ENCODE measurements at regions not wholly inside any gene's neighbourhood (a gene's known extent, or its start where the extent isn't known, plus 50 kb on each side); places are given as distances from the start of the nearest gene placed in this dataset.

- Histone ChIP-seq H3K36me3 (ENCODE audit: low read depth) (no peaks in the 10 kb centered on the region), H3K79me2 (ENCODE audit: low read depth) (no peaks in the 10 kb centered on the region), H3K4me3 (no peak overlapping the region), H2AFZ (no peak overlapping the region), H3K27ac (no peak overlapping the region), H3K27me3 (ENCODE audit: insufficient read depth, low read depth) (no peaks in the 10 kb centered on the region), H3K9me3 (ENCODE audit: insufficient read depth, low read depth) (no peaks in the 10 kb centered on the region), H4K20me1 (ENCODE audit: insufficient read depth) (no peaks in the 10 kb centered on the region), H3K4me2 (no peak overlapping the region), H3K9me2 (ENCODE audit: insufficient read depth) (no peaks in the 10 kb centered on the region), H3F3A (ENCODE audit: insufficient read depth, low read depth) (no peaks in the 10 kb centered on the region), H3K4me1 (replicated peaks; ENCODE audit: insufficient read depth) (no peaks in the 10 kb centered on the region)
- ChIA-PET CTCF (no interaction called here), POLR2A (ENCODE audit: unreplicated experiment) (interaction anchor here (0.6 kb wide), 1 partner anchor 118 kb away, joined by 3 read pairs; no protein-coding TSS in a partner anchor)
- DNase-seq = no peak
- BruUV-seq (replicated peaks) = no TSS peak
- intact Hi-C loops (cut with micrococcal nuclease; ENCODE audit: unreplicated experiment) = no loop called here
- no peak for TF ChIP-seq EZH2 (IDR thresholded peaks at IDR 0.05; ENCODE audit: low read depth)
- TF ChIP-seq CTCF (conservative IDR thresholded peaks at IDR 0.05) = no peak
These were observed 366.1 kb upstream of the CRIM1 start for GRCh38 chr2:35989503-35989902.

- no TSS peak for BruUV-seq (replicated peaks)
- no peak overlapping the region for H2AFZ ChIP-seq
- H3K9me3 ChIP-seq (ENCODE audit: insufficient read depth, low read depth) = no peaks in the 10 kb centered on the region
- DNase-seq = no peak
- H3K27ac ChIP-seq = no peak overlapping the region
- no peaks in the 10 kb centered on the region for H3K4me1 ChIP-seq (replicated peaks; ENCODE audit: insufficient read depth)
- no peak overlapping the region for H3K4me2 ChIP-seq
- H3K4me3 ChIP-seq = no peak overlapping the region
- H3K36me3 ChIP-seq (ENCODE audit: low read depth) = no peaks in the 10 kb centered on the region
- ChIA-PET POLR2A (ENCODE audit: unreplicated experiment) (interaction anchor here (0.6 kb wide), 1 partner anchor 118 kb away, joined by 3 read pairs; no protein-coding TSS in a partner anchor), CTCF (no interaction called here)
- no peaks in the 10 kb centered on the region for H3K9me2 ChIP-seq (ENCODE audit: insufficient read depth)
- H3F3A ChIP-seq (ENCODE audit: insufficient read depth, low read depth) = no peaks in the 10 kb centered on the region
- intact Hi-C loops (cut with micrococcal nuclease; ENCODE audit: unreplicated experiment) = no loop called here
- H3K27me3 ChIP-seq (ENCODE audit: insufficient read depth, low read depth) = no peaks in the 10 kb centered on the region
- no peaks in the 10 kb centered on the region for H4K20me1 ChIP-seq (ENCODE audit: insufficient read depth)
- no peaks in the 10 kb centered on the region for H3K79me2 ChIP-seq (ENCODE audit: low read depth)
- no peak for TF ChIP-seq CTCF (conservative IDR thresholded peaks at IDR 0.05)
- no peak for TF ChIP-seq EZH2 (IDR thresholded peaks at IDR 0.05; ENCODE audit: low read depth)
These were observed 366.5 kb upstream of the CRIM1 start for GRCh38 chr2:35989040-35989439.

- ChIA-PET POLR2A (ENCODE audit: unreplicated experiment) (no interaction called here), CTCF (no interaction called here)
- H3K4me2 ChIP-seq = no peak overlapping the region
- no peaks in the 10 kb centered on the region for H3K9me2 ChIP-seq (ENCODE audit: insufficient read depth)
- DNase-seq = no peak
- intact Hi-C loops (cut with micrococcal nuclease; ENCODE audit: unreplicated experiment) = no loop called here
- H3K9me3 ChIP-seq (ENCODE audit: insufficient read depth, low read depth) = no peaks in the 10 kb centered on the region
- H3K27me3 ChIP-seq (ENCODE audit: insufficient read depth, low read depth) = no peaks in the 10 kb centered on the region
- no peaks in the 10 kb centered on the region for H3K4me1 ChIP-seq (replicated peaks; ENCODE audit: insufficient read depth)
- H3K27ac ChIP-seq = no peak overlapping the region
- no peak overlapping the region for H3K4me3 ChIP-seq
- no TSS peak for BruUV-seq (replicated peaks)
- no peaks in the 10 kb centered on the region for H3K79me2 ChIP-seq (ENCODE audit: low read depth)
- H4K20me1 ChIP-seq (ENCODE audit: insufficient read depth) = no peaks in the 10 kb centered on the region
- TF ChIP-seq EZH2 (IDR thresholded peaks at IDR 0.05; ENCODE audit: low read depth) (no peak), CTCF (conservative IDR thresholded peaks at IDR 0.05) (no peak)
- H3K36me3 ChIP-seq (ENCODE audit: low read depth) = no peaks in the 10 kb centered on the region
- H2AFZ ChIP-seq = no peak overlapping the region
- no peaks in the 10 kb centered on the region for H3F3A ChIP-seq (ENCODE audit: insufficient read depth, low read depth)
These were observed 368.7 kb upstream of the CRIM1 start for GRCh38 chr2:35986871-35987270.

Data from PC-9 (cell line).